ENCODE measurements at regions not wholly inside any gene's neighbourhood (a gene's known extent, or its start where the extent isn't known, plus 50 kb on each side); places are given as distances from the start of the nearest gene placed in this dataset.
A peak's percentile ranks its signal among the peaks of the same experiment; 100 is the strongest.

DNA sequence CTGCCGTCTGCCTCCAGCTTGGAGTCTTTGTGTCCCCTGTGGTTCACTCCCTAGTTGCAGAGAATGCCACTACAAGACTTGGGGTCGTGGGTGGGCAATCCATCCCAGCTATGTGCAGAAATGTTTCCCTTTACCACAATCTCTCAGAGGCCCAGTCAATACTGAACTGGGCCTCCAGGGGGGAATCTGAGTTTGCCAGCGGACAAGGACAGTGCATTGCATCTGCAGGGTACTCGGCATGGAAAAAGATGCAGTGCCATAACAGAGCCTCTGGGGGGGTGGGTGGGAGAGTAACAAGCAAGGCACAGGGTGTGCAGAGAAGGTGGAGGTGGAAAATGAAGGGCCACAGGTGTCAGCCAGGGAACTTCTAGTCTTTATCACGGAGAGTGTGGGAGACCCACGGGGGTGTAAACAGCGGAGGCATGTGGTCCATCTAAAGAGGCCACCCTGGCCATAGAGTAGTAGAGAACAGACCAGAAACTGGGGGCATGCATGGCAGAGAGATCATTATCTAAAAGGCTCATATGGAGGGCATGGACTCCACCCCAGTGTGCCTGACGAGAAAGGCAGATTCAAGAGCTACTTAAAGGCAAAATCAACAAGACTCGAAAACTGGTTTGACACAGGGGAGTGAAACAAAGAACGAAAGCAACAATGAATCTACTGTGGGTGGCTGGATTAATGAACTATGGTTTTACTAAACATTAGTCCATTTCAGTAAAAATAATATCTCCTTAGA is 182.4 kb downstream of the ANXA2 start:
- no peak for DNase-seq

DNA sequence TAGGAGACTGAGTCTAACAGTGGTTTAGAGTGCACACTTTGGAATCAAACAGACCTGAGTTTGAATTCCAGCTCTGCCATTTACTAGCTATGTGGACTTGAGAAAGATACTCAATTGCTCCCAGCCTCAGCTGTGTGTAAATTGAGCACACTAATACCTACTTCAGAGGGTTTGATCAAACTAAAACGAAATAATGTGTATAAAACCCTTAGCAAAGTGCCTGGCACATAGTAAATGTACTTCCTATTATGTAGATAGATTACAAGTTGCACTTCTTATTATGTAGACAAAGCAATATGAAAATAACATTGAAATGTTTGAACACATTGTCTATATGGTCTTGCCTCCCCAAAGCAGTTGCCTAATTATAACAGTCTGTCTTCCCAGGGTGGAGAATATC is 180.6 kb downstream of the ANXA2 start:
- DNase-seq, result no peak

DNA sequence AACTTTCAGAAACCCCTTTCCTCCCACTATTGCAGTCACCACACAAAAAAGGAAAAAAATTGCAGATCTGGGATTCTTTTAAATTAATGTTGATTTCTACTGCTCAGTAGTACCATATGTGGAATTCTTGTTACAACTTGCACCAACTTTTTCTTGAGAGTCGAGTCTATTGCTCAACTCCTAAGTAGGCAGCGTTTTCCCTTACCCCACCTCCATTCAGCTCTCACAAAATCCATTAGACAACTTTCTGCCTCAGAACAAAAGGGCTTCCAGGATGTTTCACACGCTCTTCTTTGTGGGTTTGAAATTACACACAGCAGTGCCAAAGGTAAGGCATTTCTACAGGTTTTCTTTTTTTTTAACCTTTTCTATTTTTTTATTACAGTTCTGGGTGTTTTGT is 179.5 kb downstream of the ANXA2 start:
- DNase-seq, result no peak

GRCh38 chr15:60219866-60220265 is 177.9 kb downstream of the ANXA2 start:
- peak; percentile 45 for DNase-seq

- no peak for DNase-seq
Observed at GRCh38 chr15:60221356-60221755, 176.4 kb downstream of the ANXA2 start.

DNA sequence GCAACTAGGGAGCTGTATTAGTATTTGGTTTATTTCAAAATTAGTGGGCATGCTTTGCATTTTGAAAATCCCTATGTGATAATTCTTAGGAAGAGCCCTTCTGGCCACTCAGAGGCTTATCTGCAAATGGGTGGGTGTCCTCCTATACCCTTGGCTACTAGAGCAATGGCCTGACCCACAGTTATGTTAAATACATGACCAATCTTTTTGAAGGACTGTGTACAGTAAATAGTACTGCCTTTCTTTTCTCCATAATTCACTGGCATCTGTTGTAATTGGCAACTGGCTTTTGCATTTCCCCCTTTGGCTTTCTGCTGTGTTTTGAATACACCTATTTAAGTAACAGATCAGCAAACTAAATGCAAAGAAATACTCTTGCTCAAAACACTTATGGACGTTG is 175.4 kb downstream of the ANXA2 start:
- no peak for DNase-seq

GRCh38 chr15:60223176-60223575 is 174.6 kb downstream of the ANXA2 start:
- DNase-seq, result no peak

GRCh38 chr15:60226924-60227323 is 170.9 kb downstream of the ANXA2 start:
- no peak for DNase-seq

- peak; percentile 3 for DNase-seq
Observed at GRCh38 chr15:60228101-60228500, 169.7 kb downstream of the ANXA2 start.

GRCh38 chr15:60228619-60229018 is 169.2 kb downstream of the ANXA2 start:
- no peak for DNase-seq

DNA sequence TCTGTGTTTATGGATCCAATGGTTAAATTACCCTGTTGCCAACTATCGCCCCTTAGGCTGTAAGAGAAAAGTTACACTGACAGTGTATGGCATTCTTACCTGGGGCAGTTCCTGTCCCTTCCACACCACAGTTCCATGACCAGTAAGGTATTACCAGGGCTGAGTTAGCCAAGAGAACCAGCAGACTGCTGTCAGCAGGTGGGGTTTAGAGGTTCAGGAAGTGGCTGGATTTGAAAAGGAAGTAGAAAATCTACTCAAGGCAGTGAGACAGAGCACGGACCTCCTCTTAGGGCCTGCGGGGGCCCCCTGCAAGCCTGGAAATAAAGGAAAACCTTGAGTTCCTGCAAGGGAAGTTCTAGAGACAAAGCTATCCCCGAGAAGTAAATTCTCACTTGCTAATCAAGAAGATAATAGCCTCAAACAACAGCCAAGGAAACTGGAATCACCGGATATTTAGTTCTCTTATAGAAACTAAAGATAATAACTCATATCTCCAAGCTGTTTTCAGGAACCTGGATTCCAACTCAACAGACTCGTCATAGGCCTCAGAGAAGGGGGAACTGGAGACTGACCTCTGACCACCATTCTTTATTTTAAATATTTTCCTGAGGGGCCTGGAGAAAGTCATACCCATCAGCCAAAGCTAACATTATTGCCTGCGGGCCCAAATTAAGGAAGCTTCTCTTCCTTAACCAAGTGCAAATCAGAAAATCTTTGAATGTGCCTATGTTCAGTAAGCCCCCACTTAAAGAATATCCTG is 161.7 kb downstream of the ANXA2 start:
- no peak for DNase-seq

DNA sequence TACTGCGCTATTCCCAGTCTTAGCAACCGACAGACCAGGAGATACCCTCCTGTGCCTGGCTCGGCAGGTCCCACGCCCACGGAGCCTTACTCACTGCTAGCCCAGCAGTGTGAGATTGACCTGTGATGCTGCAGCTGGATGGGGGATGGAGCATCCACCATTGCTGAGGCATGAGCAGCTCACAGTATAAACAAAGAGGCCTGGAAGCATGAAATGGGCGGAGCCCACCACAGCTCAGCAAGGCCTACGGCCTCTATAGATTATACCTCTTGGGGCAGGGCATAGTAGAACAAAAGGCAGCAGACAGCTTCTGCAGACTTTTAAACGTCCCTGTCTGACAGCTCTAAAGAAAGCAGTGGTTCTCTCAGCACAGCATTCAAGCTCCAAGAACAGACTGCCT is 160.3 kb downstream of the ANXA2 start:
- peak; percentile 13 for DNase-seq

DNA sequence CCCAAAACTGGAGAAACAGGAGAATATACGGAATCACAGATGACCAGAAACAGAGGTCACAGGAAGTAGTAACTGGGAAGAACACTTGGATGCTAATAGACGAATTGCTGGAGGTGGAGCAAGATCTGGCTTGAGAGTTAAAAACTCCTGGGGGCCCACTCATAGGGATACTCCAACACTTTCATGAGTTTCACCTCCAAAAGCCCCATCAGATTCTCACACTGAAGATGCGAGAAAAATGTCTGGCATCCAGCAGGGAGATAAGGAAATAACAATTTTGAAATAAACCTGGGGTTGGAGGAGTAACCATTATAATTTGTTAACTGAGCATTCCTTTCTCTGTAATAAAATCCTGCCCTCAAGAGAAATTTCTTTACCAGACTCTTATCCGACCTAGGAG is 154.0 kb downstream of the ANXA2 start:
- no peak for DNase-seq

DNA sequence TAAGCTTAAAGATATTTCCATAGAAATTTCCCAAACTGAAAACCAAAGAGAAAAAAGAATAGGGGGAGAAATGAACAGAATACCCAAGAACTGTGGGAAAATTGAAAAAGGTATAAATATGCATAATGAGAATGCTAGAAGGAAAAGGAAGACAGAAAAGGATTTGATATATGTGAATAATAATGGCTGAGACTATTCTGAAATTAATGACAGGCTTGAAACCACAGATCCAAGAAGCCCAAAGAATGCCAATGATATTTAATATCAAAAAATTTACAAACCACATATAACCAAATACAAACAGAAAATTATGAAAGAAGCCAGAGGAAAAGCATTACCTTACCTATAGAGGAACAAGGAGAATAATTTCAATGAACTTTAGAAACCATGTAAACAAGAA is 153.0 kb downstream of the ANXA2 start:
- DNase-seq, result no peak

DNA sequence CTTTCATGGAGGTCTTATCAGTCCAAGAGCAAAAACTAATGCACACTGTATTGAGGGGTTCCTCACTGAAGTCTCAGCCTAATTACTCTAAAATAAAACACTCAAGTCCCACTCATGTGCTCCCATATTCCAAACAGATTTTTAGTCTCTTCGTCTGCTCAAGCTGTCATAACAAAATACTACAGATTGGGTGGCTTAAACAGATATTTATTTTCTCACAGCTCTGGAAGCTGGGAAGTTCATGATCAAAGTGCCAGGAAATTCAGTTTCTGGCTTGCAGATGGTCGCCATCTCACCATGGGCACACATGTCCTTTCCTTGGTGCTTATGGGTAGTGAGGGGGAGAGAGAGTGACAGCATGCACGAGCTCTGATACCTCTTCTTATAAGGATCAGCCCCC is 147.5 kb downstream of the ANXA2 start:
- no peak for DNase-seq

DNA sequence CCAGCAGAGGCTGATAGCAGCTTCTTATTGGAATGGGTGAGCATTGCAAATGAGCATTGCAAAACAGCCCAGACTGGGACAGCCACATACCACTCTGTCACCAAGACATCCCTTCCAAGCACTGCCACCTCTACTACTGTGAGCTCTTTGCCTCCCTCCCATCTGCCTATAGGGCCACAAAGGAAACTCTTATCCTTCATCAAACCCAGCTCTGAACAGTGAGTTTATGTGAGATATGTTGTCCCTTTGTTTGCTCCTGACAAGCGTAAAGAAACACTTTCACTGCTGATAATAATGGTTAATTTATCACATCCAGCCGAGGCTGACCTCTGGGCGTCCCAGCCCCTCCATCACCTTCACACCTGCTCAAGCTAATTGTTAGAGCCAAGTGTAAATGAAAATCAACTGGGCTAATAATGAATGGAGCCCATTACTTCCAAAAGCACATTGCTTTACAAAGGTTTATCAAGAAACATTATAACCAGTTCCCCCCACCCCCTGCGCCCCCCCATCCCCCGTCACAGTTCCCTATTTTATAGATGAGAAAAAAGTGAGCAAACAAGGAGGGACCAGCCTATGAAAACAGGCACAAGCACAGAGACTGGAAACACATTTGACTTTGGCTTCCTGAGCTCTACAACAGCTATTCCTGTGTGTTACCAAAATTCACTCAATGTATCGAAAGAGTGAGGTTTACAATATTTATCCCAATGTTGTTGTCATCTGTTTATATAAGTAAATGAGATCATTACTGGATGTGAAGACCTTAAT is 146.3 kb downstream of the ANXA2 start:
- no peak for DNase-seq

DNA sequence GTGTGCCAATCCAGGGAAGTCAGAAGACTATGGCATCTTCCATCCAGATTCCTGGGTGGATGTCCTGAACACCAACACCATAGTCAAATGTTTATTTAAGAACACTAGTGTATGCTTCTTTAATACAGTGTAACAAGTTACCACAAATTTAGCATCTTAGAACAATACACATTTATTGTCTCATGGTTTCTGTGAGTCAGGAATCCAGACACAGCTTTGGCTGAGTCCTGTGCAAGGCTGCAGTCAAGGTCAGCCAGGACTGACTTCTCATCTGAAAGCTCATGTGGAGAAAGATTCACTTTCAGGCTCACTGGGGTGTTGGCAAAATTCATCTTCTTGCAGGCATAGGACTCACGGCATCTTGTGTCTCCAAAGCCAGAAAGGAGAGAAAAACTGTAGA is 143.4 kb downstream of the ANXA2 start:
- DNase-seq, result no peak

- peak; percentile 20 for DNase-seq
Observed at GRCh38 chr15:60255390-60255789, 142.4 kb downstream of the ANXA2 start.

DNA sequence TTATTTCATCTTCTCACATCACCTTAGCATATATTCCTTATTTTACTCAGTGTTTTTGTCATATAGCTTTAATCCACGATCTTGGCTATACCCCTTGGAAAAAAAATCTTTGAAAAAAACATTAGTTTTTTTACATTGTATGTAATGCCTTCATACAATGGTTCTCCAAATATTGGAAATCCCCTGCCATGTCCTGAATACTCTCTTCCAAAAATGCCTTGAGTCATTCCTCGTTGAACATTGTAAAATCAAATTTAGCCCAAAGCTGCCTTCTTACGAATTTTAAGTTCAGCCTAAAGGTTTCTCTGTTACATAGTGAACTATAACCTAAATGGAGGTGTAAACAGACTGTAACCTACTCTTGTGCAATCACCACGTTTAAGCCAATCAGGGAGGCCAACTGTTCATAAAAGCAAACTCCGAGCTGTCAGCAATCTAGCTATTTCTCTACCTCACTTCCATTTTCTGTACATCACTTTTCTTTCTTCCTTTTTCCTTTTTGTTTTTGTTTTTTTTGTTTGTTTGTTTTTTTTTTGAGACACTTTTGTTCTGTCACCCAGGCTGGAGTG is 140.1 kb downstream of the ANXA2 start:
- DNase-seq, result no peak

GRCh38 chr15:60259469-60259868 is 138.3 kb downstream of the ANXA2 start:
- DNase-seq, result no peak

DNA sequence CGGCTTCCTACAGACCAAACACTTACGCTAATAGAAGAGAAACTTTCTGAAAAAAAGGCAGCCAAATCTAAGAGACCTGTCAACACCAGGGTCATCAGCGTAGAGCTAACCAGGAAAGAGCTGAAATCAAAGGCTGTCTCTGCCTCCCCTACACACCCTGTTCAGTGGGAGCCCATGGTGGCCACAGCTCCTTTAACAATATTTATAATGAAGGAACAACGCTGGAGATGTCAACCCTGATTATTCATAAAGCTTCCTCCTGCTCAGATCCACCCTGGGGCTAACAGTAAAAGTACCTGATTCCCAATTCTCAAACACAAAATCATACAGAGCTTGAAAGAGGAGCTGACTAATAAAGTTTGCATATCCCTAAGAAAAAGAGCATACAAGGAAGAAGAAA is 133.7 kb downstream of the ANXA2 start:
- no peak for DNase-seq

GRCh38 chr15:60264566-60264965 is 133.2 kb downstream of the ANXA2 start:
- no peak for DNase-seq

- no peak for DNase-seq
Observed at GRCh38 chr15:60265057-60265456, 132.7 kb downstream of the ANXA2 start.
